Activated T-cell treated with anti-CD3 and anti-CD28 coated beads for 48 hours (primary cell): ENCODE measurements at regions not wholly inside any gene's neighbourhood (a gene's known extent, or its start where the extent isn't known, plus 50 kb on each side); places are given as distances from the start of the nearest gene placed in this dataset.
"Not testable (repeated sequence)": the region's sequence is repeated elsewhere in the genome, so short reads cannot be mapped to it uniquely, and the experiment has no call there.

Experiments
- DNase-seq: peaks from one replicate; pipeline ENCODE4 v3.0.0-alpha.2; 2020; ENCODE audit warnings: low read depth

DNA sequence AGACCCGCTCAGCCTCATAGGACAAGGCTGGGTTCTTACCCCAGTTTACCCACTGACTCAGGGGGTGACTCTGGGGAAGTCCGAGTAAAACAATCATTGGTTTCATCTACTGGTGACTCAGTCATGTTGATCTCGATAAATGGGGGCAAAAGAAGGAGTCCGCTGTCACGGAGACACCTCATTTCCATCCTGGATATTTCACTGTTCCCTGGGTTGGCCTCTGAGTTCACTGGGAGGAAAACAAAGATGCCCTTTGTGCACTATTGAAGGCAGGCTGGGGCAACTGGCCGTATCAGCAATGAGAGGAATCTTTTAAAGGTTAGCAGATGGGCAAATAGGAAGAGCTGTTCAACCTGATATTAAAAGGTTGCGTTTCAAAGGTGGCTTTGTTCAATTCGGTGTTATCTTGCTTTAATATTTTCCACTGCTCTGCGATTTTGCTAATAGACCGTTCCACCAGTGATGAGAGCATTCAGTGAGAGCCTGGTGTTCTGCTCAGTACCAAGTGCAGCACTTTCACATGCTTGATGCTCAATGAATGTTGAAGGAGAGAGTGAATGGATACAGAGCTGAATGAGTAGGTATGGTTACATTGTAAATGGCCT is 110.2 kb upstream of the EGFLAM start:
- DNase-seq: no peak

DNA sequence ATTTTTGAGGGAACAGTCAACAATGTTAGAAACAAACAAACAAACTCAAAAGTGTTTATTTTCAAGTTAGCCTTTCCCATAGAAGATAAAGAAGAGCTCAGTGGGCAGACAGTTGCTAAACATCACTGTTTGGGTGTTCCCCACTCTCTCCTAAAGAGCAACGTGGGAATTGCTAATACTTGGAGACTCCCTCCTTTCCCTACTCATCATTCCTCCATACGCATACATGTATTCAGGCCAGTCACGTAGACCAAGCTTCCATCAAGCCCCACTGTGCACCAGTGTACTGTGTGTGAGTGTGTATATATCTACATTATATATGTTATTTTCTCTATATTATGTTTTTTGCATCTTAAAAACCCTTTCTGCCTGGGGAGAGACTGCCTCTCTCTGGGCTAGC is 115.0 kb upstream of the EGFLAM start:
- DNase-seq: no peak

DNA sequence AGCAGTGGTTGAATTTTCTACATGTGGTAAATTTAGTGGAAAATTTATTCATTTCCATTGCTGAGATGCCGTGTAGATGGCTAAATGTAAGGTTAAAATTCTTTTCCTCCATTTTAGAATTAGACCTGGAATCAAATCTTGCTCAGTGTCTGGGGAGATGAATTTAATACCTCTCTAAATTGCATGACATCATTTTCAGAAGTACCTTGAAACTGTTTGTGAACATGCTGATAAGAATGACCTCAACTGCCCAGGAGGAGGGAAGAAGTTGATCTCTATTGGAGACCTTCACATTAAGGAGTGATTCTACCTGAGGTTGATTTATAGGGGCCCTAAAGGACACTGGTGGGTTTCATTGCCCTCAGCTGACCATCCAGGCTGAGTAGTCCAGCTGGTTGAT is 116.7 kb upstream of the EGFLAM start:
- no peak for DNase-seq

DNA sequence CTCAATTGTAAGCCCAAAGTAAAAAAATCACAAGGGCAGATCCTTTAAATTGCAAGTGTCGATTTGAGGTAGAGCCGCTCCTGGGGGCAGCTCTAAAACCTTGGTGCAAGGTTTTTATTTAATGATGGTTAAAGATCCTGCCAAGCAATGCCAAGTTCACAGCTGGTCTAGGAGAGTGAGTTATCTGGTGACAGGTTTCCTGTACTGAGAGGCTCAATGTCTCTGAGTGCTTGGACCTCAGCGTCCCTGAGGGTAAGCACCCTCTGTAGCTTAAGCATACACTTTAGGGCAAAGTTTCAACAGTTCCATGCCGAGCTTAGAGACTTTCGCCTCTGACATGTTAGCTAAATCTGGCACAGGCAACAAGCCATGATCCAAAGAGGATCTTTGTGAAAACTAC is 119.8 kb upstream of the EGFLAM start:
- DNase-seq: no peak

GRCh38 chr5:38135486-38136039 is 122.8 kb upstream of the EGFLAM start:
- DNase-seq: no peak

- DNase-seq: no peak
These were observed 123.5 kb upstream of the EGFLAM start for GRCh38 chr5:38134810-38135209.

- not testable (repeated sequence) for DNase-seq
These were observed 124.1 kb upstream of the EGFLAM start for GRCh38 chr5:38134294-38134693.

DNA sequence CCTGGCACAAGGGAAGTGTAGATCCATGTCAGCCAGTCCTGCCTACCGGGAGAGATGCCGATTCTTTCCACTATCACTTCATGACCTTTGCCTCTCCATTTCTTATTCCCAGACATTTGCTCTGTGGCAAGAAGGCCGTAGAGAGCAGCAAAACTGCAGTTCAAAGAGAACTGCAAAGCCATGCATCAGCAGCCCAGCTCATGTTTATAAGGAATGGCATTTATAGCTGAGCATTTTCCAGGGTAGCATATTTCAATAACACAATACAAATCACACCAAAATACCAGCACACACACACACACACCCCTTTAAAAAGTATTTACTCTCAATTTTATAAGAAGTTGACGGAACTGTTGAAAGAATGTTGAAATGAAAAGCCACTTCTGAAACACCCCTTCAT is 126.7 kb upstream of the EGFLAM start:
- no peak for DNase-seq

DNA sequence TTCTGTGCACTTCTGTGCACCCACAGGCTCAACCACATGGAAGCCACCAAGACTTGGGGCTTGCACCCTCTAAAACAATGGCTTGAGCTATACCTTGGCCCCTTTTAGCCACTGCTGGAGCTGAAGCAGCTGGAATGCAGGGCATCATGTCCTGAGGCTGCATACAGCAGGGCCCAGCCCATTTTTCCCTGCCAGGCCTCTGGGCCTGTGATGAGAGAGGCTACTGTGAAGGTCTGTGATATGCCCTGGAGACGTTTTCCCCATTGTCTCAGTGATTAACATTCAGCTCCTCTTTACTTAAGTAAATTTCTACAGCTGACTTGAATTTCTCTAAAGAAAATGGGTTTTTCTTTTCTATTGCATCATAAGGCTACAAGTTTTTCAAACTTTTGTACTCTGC is 134.0 kb upstream of the EGFLAM start:
- DNase-seq: no peak

GRCh38 chr5:38121420-38121819 is 136.9 kb upstream of the EGFLAM start:
- DNase-seq: no peak

DNA sequence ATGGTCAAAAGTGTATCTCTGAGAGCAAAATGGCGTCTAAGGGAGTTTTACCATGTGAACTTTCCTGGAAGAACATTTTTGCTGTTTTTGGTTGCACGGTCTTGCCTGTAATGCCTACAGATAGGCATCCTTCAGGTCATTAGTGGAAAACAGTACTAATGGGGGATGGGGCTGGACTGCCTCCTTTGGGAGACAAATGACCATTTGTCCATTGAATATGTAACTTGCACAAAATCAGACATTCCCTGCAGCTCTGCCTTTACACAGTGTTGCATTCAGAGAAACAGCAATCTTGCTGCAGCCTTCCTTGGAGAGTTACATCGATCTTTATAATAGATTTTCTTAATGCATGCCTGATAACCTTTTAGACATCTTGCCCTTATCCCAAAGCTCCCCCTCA is 138.5 kb upstream of the EGFLAM start:
- DNase-seq: no peak

- DNase-seq: no peak
These were observed 140.4 kb upstream of the EGFLAM start for GRCh38 chr5:38117784-38118479.

- DNase-seq: no peak
These were observed 143.0 kb upstream of the EGFLAM start for GRCh38 chr5:38115318-38115827.

DNA sequence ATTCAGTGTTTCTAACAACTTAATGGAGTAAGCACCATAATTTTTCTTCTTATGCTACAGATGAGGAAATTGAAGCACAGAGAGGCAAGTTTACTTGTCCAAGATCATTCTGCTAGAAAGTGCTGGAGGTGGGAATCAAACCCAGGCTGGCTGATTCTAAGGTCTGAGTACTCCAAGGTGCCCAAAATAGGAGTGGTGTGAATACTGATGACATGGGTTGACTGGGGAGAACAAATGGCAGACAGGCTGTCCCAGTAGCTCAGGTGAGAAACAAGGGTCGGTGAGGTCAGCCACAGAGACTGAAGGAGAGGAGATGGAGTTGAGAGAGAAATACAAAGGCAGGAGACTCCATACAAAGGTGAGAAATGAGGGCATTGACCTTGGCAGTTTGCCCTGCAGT is 144.5 kb upstream of the EGFLAM start:
- DNase-seq: no peak

DNA sequence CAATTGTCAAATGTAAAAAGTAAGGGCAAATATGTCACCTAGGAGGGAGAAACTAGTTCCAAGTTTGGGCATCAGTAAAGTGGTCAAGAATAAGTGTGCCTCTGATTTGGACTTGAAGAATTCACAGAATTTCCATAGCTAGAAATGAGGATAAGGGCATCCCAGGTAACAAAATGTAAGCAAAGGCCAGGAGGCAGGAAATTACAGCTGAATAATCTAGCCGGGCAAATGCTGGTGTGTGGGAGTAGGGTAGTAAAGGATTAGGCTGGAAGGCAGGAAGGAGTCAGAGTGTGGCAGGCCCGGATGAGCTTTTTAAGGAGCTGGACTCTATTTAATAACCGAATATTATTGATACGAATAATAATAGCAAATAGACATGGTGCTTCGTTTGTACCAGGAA is 144.9 kb upstream of the EGFLAM start:
- DNase-seq: no peak

GRCh38 chr5:38112938-38113337 is 145.4 kb upstream of the EGFLAM start:
- no peak for DNase-seq

- no peak for DNase-seq
These were observed 148.2 kb upstream of the EGFLAM start for GRCh38 chr5:38110130-38110529.

- no peak for DNase-seq
These were observed 151.3 kb upstream of the EGFLAM start for GRCh38 chr5:38107096-38107495.

GRCh38 chr5:38105801-38106200 is 152.6 kb upstream of the EGFLAM start:
- no peak for DNase-seq

- no peak for DNase-seq
These were observed 153.2 kb upstream of the EGFLAM start for GRCh38 chr5:38105231-38105570.

DNA sequence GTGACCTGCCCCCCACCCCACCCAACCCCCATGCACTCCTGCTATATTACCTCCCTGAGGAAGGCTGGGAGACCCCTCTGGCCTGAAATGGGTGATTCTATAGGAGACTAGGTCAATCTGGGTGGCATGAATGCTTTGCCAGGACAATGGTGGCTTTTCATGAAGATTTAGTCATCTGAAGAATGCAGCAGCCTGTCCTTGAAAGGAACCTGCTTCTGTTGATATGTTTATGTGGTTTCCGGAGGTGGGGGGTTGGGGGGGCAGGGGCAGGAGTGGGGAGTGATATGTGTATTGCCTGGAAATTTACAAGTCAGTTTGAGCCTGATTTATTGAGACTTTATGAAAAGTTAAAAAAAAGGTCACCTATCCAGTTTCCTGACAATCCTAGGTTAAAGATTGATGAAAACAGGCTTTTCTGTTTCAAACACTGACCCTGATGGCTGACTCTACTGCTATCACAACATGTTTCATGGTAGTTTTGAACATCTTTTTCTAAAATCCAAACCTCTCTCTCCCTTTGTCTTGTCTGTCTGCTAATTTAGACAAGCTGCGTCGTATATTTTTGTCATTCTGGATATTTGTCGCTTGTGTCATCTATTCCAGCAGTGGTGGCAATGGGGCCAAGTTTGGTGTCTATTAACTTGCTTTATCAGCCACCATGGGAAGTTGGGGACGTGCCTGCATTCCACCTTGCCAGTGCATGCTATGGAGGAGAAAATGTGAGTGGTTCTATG is 153.7 kb upstream of the EGFLAM start:
- DNase-seq: no peak

GRCh38 chr5:38101897-38102296 is 156.5 kb upstream of the EGFLAM start:
- DNase-seq: no peak
